Brain microvascular endothelial cell (primary cell): ENCODE measurements at regions not wholly inside any gene's neighbourhood (a gene's known extent, or its start where the extent isn't known, plus 50 kb on each side); places are given as distances from the start of the nearest gene placed in this dataset.

ENCODE experiments used
- DNase-seq: peaks from one replicate; pipeline ENCODE4 v3.0.0-alpha.2; 2020
- H3K27ac ChIP-seq: fragments of 250-450 bp; sonication (Bioruptor Pico); 2 replicates; pipeline ENCODE4 v1.5.1; 2020; ENCODE audit warnings: mild to moderate bottlenecking, moderate library complexity
- H3K27me3 ChIP-seq: fragments of 250-450 bp; sonication (Bioruptor Pico); replicated peaks from 2 replicates; pipeline ENCODE4 v1.5.1; 2020; ENCODE audit warnings: mild to moderate bottlenecking
- H3K36me3 ChIP-seq: fragments of 250-450 bp; sonication (Bioruptor Pico); replicated peaks from 2 replicates; pipeline ENCODE4 v1.5.1; 2020; ENCODE audit warnings: mild to moderate bottlenecking
- H3K4me3 ChIP-seq: 2 replicates; pipeline ENCODE4 v1.5.1; 2011; ENCODE audit warnings: low read depth, mild to moderate bottlenecking, control low read depth, low read length, moderate library complexity
- CTCF ChIP-seq: IDR thresholded peaks from 2 replicates; pipeline ENCODE4 v1.5.1; 2011; ENCODE audit warnings: low read depth, mild to moderate bottlenecking, moderate library complexity, low read length, control low read depth, inconsistent platforms; ENCODE audit errors: missing control alignments
- in situ Hi-C: cut with HindIII; loops from 2 replicates; pipeline ENCODE4 v1.10.0; 2017; ENCODE audit warnings: low sequenced_read_pairs, low pct_ligation_motif_present

DNA sequence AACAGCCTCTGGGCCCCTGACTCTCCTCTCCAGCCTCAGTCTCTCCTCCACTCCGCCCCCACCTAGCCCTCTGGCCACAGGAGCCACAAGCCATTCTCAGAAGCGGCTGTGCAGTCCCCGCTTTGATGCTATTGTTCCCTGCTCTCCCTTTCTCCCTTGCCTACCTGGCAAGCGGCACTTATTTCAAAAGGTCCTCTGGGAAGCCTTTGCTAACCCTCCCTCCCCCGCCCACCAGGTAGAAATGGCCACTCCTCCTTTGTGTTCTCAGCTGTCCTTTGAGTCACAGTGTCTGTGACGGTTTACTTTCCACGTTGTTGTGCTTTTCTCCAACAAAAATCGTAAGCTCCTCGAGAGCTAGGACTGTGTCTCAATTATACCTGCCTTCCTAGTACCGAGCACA lies 338.4 kb upstream of the PROX1 start:
- DNase-seq = no peak
- in situ Hi-C loops = no loop called here
- H3K27me3 ChIP-seq = no peaks in the 10 kb centered on the region
- H3K27ac ChIP-seq = no peak overlapping the region
- no peaks in the 10 kb centered on the region for H3K36me3 ChIP-seq
- no peak for TF ChIP-seq CTCF
- no peak overlapping the region for H3K4me3 ChIP-seq

GRCh38 chr1:213650603-213651002 lies 337.2 kb upstream of the PROX1 start:
- TF ChIP-seq CTCF = no peak
- no peak overlapping the region for H3K4me3 ChIP-seq
- H3K27ac ChIP-seq = no peak overlapping the region
- in situ Hi-C loops = no loop called here
- no peak for DNase-seq
- H3K36me3 ChIP-seq = no peaks in the 10 kb centered on the region
- no peaks in the 10 kb centered on the region for H3K27me3 ChIP-seq

- H3K4me3 ChIP-seq = no peak overlapping the region
- H3K36me3 ChIP-seq = no peaks in the 10 kb centered on the region
- no peak overlapping the region for H3K27ac ChIP-seq
- in situ Hi-C loops = no loop called here
- no peak for DNase-seq
- no peak for TF ChIP-seq CTCF
- H3K27me3 ChIP-seq = no peaks in the 10 kb centered on the region
Measured at GRCh38 chr1:213651077-213651476, 336.7 kb upstream of the PROX1 start.

- Histone ChIP-seq H3K36me3 (no peaks in the 10 kb centered on the region), H3K27me3 (no peaks in the 10 kb centered on the region), H3K4me3 (no peak overlapping the region), H3K27ac (no peak overlapping the region)
- no peak for DNase-seq
- TF ChIP-seq CTCF = no peak
- in situ Hi-C loops = no loop called here
Measured at GRCh38 chr1:213652109-213652508, 335.7 kb upstream of the PROX1 start.

GRCh38 chr1:213656039-213656438 lies 331.7 kb upstream of the PROX1 start:
- TF ChIP-seq CTCF = no peak
- no peak overlapping the region for H3K27ac ChIP-seq
- in situ Hi-C loops = no loop called here

GRCh38 chr1:213656503-213656902 lies 331.3 kb upstream of the PROX1 start:
- H3K27ac ChIP-seq = no peak overlapping the region
- H3K27me3 ChIP-seq = no peaks in the 10 kb centered on the region
- H3K36me3 ChIP-seq = no peaks in the 10 kb centered on the region
- in situ Hi-C loops = no loop called here
- H3K4me3 ChIP-seq = no peak overlapping the region
- no peak for TF ChIP-seq CTCF
- no peak for DNase-seq

More at GRCh38 chr1:213656039-213656438, 331.7 kb upstream of the PROX1 start:
- DNase-seq = no peak
- H3K36me3 ChIP-seq = no peaks in the 10 kb centered on the region
- no peaks in the 10 kb centered on the region for H3K27me3 ChIP-seq
- no peak overlapping the region for H3K4me3 ChIP-seq
